22Rv1 (cell line): ENCODE measurements at regions not wholly inside any gene's neighbourhood (a gene's known extent, or its start where the extent isn't known, plus 50 kb on each side); places are given as distances from the start of the nearest gene placed in this dataset.

ENCODE experiments used
- CTCF ChIP-seq: fragments of 450-650 bp; IDR thresholded peaks from 2 replicates; pipeline ENCODE4 v1.5.1; 2017; ENCODE audit warnings: mild to moderate bottlenecking
- ZFX ChIP-seq: fragments of 450-650 bp; IDR thresholded peaks from 2 replicates; pipeline ENCODE4 v1.6.1; 2017; ENCODE audit warnings: antibody characterized with exemption, borderline replicate concordance

- TF ChIP-seq CTCF (no peak), ZFX (no peak)
These were observed 91.0 kb upstream of the TRIM2 start for GRCh38 chr4:153113061-153113837.
